Activated CD4-positive, alpha-beta T cell treated with anti-CD3 and anti-CD28 coated beads, Interleukin-2, amount 50 U/mL, for 48 hours (primary cell): ENCODE measurements at regions not wholly inside any gene's neighbourhood (a gene's known extent, or its start where the extent isn't known, plus 50 kb on each side); places are given as distances from the start of the nearest gene placed in this dataset.
"Not testable (repeated sequence)": the region's sequence is repeated elsewhere in the genome, so short reads cannot be mapped to it uniquely, and the experiment has no call there.

Source experiments
- DNase-seq, 2 experiments: peaks; one replicate each; pipeline ENCODE4 v3.0.0-alpha.2; 2020

- DNase-seq: no peak
Measured at GRCh38 chr6:68134796-68135195, 500.3 kb upstream of the ADGRB3 start.

GRCh38 chr6:68128211-68128610 is 506.9 kb upstream of the ADGRB3 start:
- no peak for DNase-seq

- DNase-seq: no peak
Measured at GRCh38 chr6:68127074-68127473, 508.0 kb upstream of the ADGRB3 start.

DNA sequence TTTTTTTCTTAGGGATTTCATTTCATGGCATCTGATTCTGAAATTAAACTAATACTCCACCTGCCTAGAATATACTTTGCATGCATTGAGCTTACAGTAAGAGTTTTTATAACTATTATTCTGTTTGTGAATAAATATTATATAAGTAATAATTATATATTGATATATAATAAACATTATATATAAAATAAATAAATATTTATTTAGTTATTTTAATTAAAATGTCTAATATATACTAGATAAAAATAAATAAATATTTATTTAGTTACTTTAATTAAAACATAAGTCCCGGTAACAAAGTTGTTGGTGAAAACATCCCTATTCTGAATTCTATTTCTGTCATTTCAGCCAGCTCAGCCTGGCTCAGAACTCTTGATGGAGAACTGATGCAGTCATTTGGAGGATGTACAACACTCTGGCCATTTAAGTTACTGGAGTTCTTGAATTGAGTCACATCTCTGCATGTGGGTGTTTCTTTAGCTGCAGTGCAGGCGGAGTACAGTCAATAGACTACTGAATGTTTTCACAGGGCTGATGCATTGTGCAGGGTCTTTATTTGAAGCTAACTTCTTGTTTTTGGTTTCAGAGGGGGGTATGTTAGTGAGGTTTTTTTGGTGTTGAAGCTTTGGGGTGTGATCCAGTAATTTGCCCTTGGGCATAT is 508.9 kb upstream of the ADGRB3 start:
- DNase-seq: no peak

- DNase-seq: not testable (repeated sequence)
Measured at GRCh38 chr6:68122975-68123374, 512.1 kb upstream of the ADGRB3 start.

- DNase-seq: no peak
Measured at GRCh38 chr6:68122032-68122431, 513.0 kb upstream of the ADGRB3 start.

GRCh38 chr6:68120954-68121353 is 514.1 kb upstream of the ADGRB3 start:
- not testable (repeated sequence) for DNase-seq

DNA sequence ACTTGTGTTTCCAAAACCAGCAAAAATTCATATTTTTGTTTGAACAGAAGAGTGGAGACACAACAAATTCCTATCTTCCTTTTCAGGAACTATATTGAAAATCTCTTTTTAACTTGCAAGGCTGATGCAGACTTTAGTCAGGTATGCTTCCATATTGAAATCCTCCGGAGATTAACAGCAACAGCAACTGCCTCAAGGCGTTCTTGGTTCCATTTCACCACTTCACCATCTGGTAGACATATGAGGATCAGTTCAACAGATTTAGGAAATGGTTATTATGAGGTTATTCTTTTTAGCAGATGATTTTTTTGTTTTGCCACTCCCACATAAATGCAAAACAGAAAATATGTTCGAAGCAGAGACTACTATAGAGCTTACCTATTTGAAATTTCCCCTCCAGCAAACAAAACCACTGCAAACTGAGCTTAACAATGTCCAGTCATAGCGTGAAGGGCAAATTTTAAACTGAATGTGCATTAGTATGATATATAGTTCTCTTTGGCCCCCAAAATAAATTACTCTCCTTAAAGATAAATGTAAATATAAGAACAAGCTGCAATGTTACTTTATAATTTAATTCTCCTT is 520.5 kb upstream of the ADGRB3 start:
- DNase-seq: no peak

DNA sequence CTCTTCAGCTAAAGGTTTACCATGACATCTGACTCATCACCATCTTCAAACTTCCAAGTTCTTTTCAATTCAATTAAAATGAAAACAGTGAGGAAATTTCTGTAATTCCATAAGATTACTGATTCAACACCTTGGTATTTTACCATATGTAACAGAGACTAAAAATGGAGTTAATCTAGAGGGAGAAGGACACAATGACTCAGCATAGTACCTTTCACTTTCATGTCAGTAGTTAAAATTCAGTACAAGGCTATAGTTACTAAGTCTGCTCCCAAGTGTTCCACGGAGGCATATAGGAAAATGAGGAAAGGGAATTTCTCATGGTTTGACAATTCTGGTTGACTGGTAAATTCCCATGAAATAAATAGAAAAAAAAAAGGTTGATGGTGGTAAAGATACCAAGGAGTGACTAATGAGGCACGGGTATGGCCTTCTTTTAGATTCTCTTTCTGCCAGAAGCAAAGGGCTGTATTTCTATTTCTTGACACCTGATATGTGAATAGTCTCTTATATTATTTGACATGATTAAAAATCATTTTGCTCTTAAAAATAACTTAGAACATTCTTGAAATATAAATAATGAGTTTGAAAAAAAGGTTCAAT is 526.7 kb upstream of the ADGRB3 start:
- no peak for DNase-seq

GRCh38 chr6:68094070-68094469 is 541.0 kb upstream of the ADGRB3 start:
- no peak for DNase-seq

DNA sequence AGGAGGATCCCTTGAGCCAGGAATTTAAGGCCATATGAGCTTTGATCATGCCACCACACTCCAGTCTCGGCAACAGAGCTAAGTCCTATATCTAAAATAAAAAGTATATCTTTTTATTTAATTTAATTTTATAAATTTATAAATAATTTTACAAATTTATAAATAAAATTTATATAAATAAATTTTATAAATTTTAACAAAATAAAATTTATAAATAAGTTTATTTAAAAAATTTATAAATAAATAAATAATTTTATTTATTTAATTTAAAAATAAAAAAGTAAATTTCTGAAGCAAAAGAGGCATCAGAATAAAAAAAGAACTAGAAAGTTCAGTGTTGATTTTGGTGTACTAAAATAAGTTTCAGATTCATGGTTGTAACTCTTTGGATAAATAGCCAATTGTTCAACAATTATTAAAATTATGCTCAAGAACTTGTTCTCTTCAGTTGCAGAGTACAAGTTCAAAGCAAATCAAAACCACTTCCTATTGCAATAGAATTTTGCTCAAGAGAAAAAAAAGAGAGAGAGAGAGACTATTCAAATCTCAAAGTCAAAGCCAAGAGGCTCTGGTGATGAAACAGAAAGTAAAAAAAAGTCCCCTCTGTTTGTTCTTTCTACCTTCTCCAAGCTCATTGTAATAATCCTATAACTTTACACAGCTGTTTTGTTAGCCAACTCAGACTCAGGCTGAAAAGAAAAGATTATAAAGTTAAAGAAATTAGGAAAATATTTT is 547.5 kb upstream of the ADGRB3 start:
- DNase-seq: no peak

DNA sequence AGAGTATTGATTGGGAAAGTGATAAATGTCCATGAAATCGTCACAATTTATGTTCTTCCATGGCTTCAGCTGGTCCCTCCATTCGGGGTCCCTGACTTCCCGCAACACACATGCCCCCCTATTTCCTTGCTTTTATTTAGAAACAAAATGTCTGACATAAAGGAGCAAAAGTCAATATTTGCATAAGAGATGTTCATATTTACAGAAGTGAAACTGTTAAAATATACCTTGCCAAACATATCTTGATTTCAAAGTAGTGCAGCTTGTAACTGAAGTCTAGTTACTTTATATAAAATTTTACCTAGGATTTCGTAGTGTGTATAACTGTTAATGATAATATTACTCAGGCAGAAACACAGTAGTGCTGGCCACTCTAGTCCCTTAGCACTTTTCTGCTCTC is 548.9 kb upstream of the ADGRB3 start:
- DNase-seq: no peak

GRCh38 chr6:68085599-68085998 is 549.5 kb upstream of the ADGRB3 start:
- DNase-seq: not testable (repeated sequence)

- no peak for DNase-seq
Measured at GRCh38 chr6:68082086-68082485, 553.0 kb upstream of the ADGRB3 start.

GRCh38 chr6:68080074-68080473 is 555.0 kb upstream of the ADGRB3 start:
- DNase-seq: no peak

- DNase-seq: no peak
Measured at GRCh38 chr6:68077661-68078060, 557.4 kb upstream of the ADGRB3 start.

- DNase-seq: no peak
Measured at GRCh38 chr6:68071740-68072139, 563.3 kb upstream of the ADGRB3 start.

- DNase-seq: no peak
Measured at GRCh38 chr6:68069921-68070710, 565.0 kb upstream of the ADGRB3 start.

DNA sequence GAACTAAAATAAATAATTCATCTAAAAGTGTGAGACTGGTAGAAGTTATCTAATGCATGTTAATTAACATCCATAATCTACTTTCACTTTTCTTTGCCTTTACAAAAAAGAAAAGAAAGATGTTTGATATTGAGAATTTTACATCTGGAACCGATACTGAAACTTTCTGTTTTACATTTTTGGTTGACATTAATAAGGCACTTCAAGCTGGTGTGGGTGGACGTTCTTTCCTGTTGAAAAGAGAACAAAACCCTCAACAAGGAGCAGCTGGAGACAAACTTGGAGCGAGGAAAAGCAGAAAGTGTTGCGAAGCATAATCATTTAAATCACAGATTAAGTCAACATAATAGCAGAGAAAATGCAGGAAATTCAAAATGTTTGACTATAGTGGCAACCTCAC is 575.2 kb upstream of the ADGRB3 start:
- no peak for DNase-seq

GRCh38 chr6:68059261-68059660 is 575.8 kb upstream of the ADGRB3 start:
- no peak for DNase-seq

GRCh38 chr6:68056596-68056995 is 578.5 kb upstream of the ADGRB3 start:
- not testable (repeated sequence) for DNase-seq

- DNase-seq: no peak
Measured at GRCh38 chr6:68054756-68055155, 580.3 kb upstream of the ADGRB3 start.

- no peak for DNase-seq
Measured at GRCh38 chr6:68053805-68054373, 581.2 kb upstream of the ADGRB3 start.
